Keratinocyte (primary cell): ENCODE measurements at regions not wholly inside any gene's neighbourhood (a gene's known extent, or its start where the extent isn't known, plus 50 kb on each side); places are given as distances from the start of the nearest gene placed in this dataset.

Experiments
- CTCF ChIP-seq, 3 experiments: IDR thresholded peaks in 1 of 3; conservative IDR thresholded peaks in 1 of 3; optimal IDR thresholded peaks in 1 of 3; 2 replicates in 2 of 3; 3 replicates in 1 of 3; pipeline versions ENCODE3 to v1.5.1; 2011; ENCODE audit warnings: low read length in 3 of 3, mild to moderate bottlenecking in 3 of 3, moderate library complexity in 2 of 3, control low read depth in 1 of 3, inconsistent platforms in 1 of 3; ENCODE audit not compliant: insufficient read depth in 2 of 3; ENCODE audit errors: extremely low read depth in 1 of 3
- EZH2 ChIP-seq: IDR thresholded peaks from one replicate; pipeline ENCODE4 v1.6.1; 2012; ENCODE audit warnings: inconsistent platforms, mild to moderate bottlenecking, low read length, moderate library complexity

- TF ChIP-seq CTCF (optimal IDR thresholded peaks at IDR 0.05 in 1 of 3, IDR thresholded peaks at IDR 0.05 in 1 of 3, conservative IDR thresholded peaks at IDR 0.05 in 1 of 3; ENCODE audit: extremely low read depth in 1 of 3, insufficient read depth in 2 of 3, low read length in 3 of 3), result no peak
- no peak for TF ChIP-seq EZH2
Observed at GRCh38 chr11:70666311-70666710, 268.0 kb downstream of the CTTN start.
